CD14-positive monocyte (primary cell): ENCODE measurements at regions not wholly inside any gene's neighbourhood (a gene's known extent, or its start where the extent isn't known, plus 50 kb on each side); places are given as distances from the start of the nearest gene placed in this dataset.
A peak's percentile ranks its signal among the peaks of the same experiment; 100 is the strongest.

ENCODE experiments used
- DNase-seq, 3 donors: peaks; one replicate each; pipeline ENCODE4 v3.0.0-alpha.2; 2011 to 2022
- H2AFZ ChIP-seq: 2 replicates; pipeline ENCODE4 v1.6.0; 2012; ENCODE audit warnings: mild to moderate bottlenecking, low read depth, low read length, inconsistent platforms; ENCODE audit not compliant: insufficient read depth, poor library complexity, severe bottlenecking
- H3K27ac ChIP-seq, 2 donors: 1 replicate in 1 of 2; 2 replicates in 1 of 2; pipeline ENCODE4 v1.5.1; 2012 to 2013; ENCODE audit warnings: low read length in 2 of 2, control low read depth in 1 of 2, inconsistent platforms in 1 of 2, low read depth in 1 of 2, mild to moderate bottlenecking in 1 of 2
- H3K27me3 ChIP-seq, 2 donors: one replicate each; pipeline versions ENCODE4 v1.6.0 to v1.6.1; 2011 to 2013; ENCODE audit warnings: low read length in 2 of 2; ENCODE audit not compliant: control insufficient read depth in 2 of 2, insufficient read depth in 2 of 2
- H3K36me3 ChIP-seq, 2 donors: replicated peaks in 1 of 2; 1 replicate in 1 of 2; 2 replicates in 1 of 2; pipeline versions ENCODE4 v1.5.1 to v1.6.1; 2012 to 2013; ENCODE audit warnings: low read length in 2 of 2, control low read depth in 1 of 2, inconsistent platforms in 1 of 2, mild to moderate bottlenecking in 1 of 2; ENCODE audit not compliant: insufficient read depth in 2 of 2, control insufficient read depth in 1 of 2
- H3K4me1 ChIP-seq, 2 donors: 1 replicate in 1 of 2; 2 replicates in 1 of 2; pipeline versions ENCODE4 v1.5.1 to v1.6.1; 2012 to 2013; ENCODE audit warnings: low read length in 2 of 2, control low read depth in 1 of 2, inconsistent platforms in 1 of 2, mild to moderate bottlenecking in 1 of 2, moderate library complexity in 1 of 2; ENCODE audit not compliant: insufficient read depth in 2 of 2, control insufficient read depth in 1 of 2
- H3K4me2 ChIP-seq: replicated peaks from 2 replicates; pipeline ENCODE3; 2012; ENCODE audit warnings: low read length, moderate library complexity, mild to moderate bottlenecking; ENCODE audit not compliant: poor library complexity, severe bottlenecking; ENCODE audit errors: extremely low read depth
- H3K4me3 ChIP-seq, 3 experiments: fragments of 200-600 bp in 1 of 3; sonication (generic) in 1 of 3; replicated peaks in 1 of 3; 1 replicate in 2 of 3; 2 replicates in 1 of 3; pipeline ENCODE4 v1.5.1; 2011 to 2013; ENCODE audit warnings: low read length in 3 of 3, mild to moderate bottlenecking in 3 of 3, control low read depth in 2 of 3, low read depth in 2 of 3, inconsistent platforms in 1 of 3, moderate library complexity in 1 of 3
- H3K79me2 ChIP-seq: 2 replicates; pipeline ENCODE4 v1.6.0; 2012; ENCODE audit warnings: mild to moderate bottlenecking, control low read depth, inconsistent platforms, low read length, moderate library complexity; ENCODE audit not compliant: insufficient read depth
- H3K9ac ChIP-seq: 2 replicates; pipeline ENCODE4 v1.6.0; 2017; ENCODE audit warnings: low read length, mild to moderate bottlenecking; ENCODE audit not compliant: insufficient read depth, poor library complexity, severe bottlenecking
- H3K9me3 ChIP-seq, 2 donors: replicated peaks in 1 of 2; 1 replicate in 1 of 2; 2 replicates in 1 of 2; pipeline versions ENCODE4 v1.5.1 to v1.6.1; 2012 to 2013; ENCODE audit warnings: low read length in 2 of 2, control low read depth in 1 of 2; ENCODE audit not compliant: control insufficient read depth in 1 of 2, insufficient read depth in 1 of 2
- H4K20me1 ChIP-seq: 2 replicates; pipeline ENCODE4 v1.6.0; 2012; ENCODE audit warnings: mild to moderate bottlenecking, low read length, control low read depth, moderate library complexity; ENCODE audit not compliant: insufficient read depth
- H3K27ac Mint-ChIP-seq, 7 donors: one replicate each; pipeline ENCODE4 v1.8.0; 2020; ENCODE audit warnings: mild to moderate bottlenecking in 7 of 7, mixed read lengths in 7 of 7, moderate library complexity in 6 of 7, inconsistent platforms in 2 of 7
- H3K27me3 Mint-ChIP-seq, 3 donors: one replicate each; pipeline ENCODE4 v1.8.0; 2021 to 2022; ENCODE audit warnings: low read depth in 3 of 3, mild to moderate bottlenecking in 3 of 3, mixed read lengths in 3 of 3, moderate library complexity in 3 of 3, inconsistent platforms in 1 of 3
- H3K36me3 Mint-ChIP-seq, 2 donors: one replicate each; pipeline ENCODE4 v1.8.0; 2020; ENCODE audit warnings: mixed read lengths in 2 of 2, inconsistent platforms in 1 of 2, mild to moderate bottlenecking in 1 of 2
- H3K4me1 Mint-ChIP-seq: one replicate; pipeline ENCODE4 v1.8.0; 2020; ENCODE audit warnings: mild to moderate bottlenecking, mixed read lengths
- H3K4me3 Mint-ChIP-seq, 2 donors: one replicate each; pipeline ENCODE4 v1.8.0; 2020; ENCODE audit warnings: mild to moderate bottlenecking in 2 of 2, mixed read lengths in 2 of 2, moderate library complexity in 1 of 2
- H3K9me3 Mint-ChIP-seq, 7 donors: one replicate each; pipeline ENCODE4 v1.8.0; 2020 to 2022; ENCODE audit warnings: mixed read lengths in 7 of 7, mild to moderate bottlenecking in 6 of 7, moderate library complexity in 6 of 7, inconsistent platforms in 2 of 7
- CTCF ChIP-seq: fragments of 200-600 bp; IDR thresholded peaks from one replicate; pipeline ENCODE4 v1.8.0; 2022; ENCODE audit warnings: antibody characterized with exemption, mild to moderate bottlenecking
- WGBS: methylation state at CpG from one replicate; pipeline ENCODE4 v1.1.5; 2013; ENCODE audit warnings: missing lambda C conversion rate; ENCODE audit not compliant: insufficient coverage; 5-methylcytosine and 5-hydroxymethylcytosine counted together
- intact Hi-C, 2 donors: fragments of 100-400 bp; cut with micrococcal nuclease; formaldehyde crosslinking; loops; one replicate each; pipeline versions ENCODE4 v1.15.0 to v1.15.1; 2023

DNA sequence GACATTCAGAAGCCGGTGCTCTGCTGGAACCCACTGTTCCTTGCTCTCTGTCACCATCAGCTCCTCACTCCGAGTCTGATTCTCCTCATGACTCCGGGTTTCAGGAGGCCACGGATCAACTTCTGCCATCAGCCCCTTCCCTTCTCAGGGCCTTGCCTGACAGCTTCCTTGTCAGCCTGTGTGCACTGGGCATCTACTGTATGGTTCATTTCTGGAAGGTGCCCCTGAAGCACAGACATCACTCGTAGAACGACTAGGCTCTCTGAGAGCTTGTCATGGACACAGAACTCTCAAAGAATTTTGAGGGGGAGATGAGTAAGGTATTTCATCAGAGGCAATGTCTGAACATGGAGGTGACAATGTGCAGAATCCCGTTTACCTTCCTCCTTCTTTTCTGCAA lies 396.1 kb downstream of the TNS3 start:
- H3K9me3 ChIP-seq: no peaks in the 10 kb centered on the region
- Mint-ChIP-seq H3K4me1 (peaks cover 12% of the 10 kb centered on the region), H3K27ac (peak overlapping the region in 1 of 7 donors; percentile 27), H3K9me3 (no peaks in the 10 kb centered on the region), H3K36me3 (no peaks in the 10 kb centered on the region), H3K27me3 (peaks cover 8 to 13% (median 10%) of the 10 kb centered on the region in 3 donors), H3K4me3 (no peak overlapping the region)
- no peak overlapping the region for H3K4me3 ChIP-seq
- no peaks in the 10 kb centered on the region for H3K36me3 ChIP-seq
- TF ChIP-seq CTCF: no peak
- H3K79me2 ChIP-seq: no peaks in the 10 kb centered on the region
- no peak overlapping the region for H3K27ac ChIP-seq
- intact Hi-C loops: no loop called here
- H3K9ac ChIP-seq: no peak overlapping the region
- H2AFZ ChIP-seq: no peak overlapping the region
- H3K27me3 ChIP-seq: no peaks in the 10 kb centered on the region
- no peak overlapping the region for H3K4me2 ChIP-seq
- WGBS: 94% methylated on average over 2 of the region's 7 CpGs
- DNase-seq: no peak
- peaks cover 4 to 10% of the 10 kb centered on the region in 2 donors for H3K4me1 ChIP-seq
- H4K20me1 ChIP-seq: no peaks in the 10 kb centered on the region

DNA sequence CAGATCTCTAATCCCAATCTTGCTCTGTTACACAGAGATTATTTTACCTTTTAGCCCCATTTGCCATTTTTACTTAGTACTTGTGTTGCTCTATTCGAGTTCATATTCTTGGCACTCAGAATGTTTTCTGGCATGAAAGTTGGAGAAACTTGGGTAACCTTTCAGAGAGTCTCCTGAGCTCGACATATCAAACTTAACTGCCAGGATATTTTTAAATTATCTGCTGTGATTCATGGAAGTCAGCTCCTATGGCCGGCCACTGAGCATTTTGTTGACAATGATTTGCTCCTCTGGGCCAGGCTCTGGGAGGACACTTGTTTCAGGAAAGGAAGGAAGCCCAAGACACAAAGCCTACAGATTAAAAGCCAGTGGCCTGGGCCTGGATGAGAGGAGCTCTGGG lies 396.7 kb downstream of the TNS3 start:
- no peak overlapping the region for H3K4me3 ChIP-seq
- intact Hi-C loops: no loop called here
- H3K36me3 ChIP-seq: no peaks in the 10 kb centered on the region
- Mint-ChIP-seq H3K36me3 (no peaks in the 10 kb centered on the region), H3K4me3 (no peak overlapping the region), H3K4me1 (peaks cover 12% of the 10 kb centered on the region), H3K9me3 (no peaks in the 10 kb centered on the region), H3K27ac (no peak overlapping the region), H3K27me3 (peaks cover 9 to 12% (median 11%) of the 10 kb centered on the region in 3 donors)
- H3K9me3 ChIP-seq: no peaks in the 10 kb centered on the region
- WGBS: 100% methylated on average over 1 of the region's 3 CpGs
- no peak for DNase-seq
- H3K4me1 ChIP-seq: peaks cover 4 to 10% of the 10 kb centered on the region in 2 donors
- H3K4me2 ChIP-seq: no peak overlapping the region
- H3K9ac ChIP-seq: no peak overlapping the region
- no peak overlapping the region for H2AFZ ChIP-seq
- no peaks in the 10 kb centered on the region for H4K20me1 ChIP-seq
- H3K27me3 ChIP-seq: no peaks in the 10 kb centered on the region
- H3K79me2 ChIP-seq: no peaks in the 10 kb centered on the region
- no peak overlapping the region for H3K27ac ChIP-seq
- no peak for TF ChIP-seq CTCF
